DND-41 (cell line): ENCODE measurements at regions not wholly inside any gene's neighbourhood (a gene's known extent, or its start where the extent isn't known, plus 50 kb on each side); places are given as distances from the start of the nearest gene placed in this dataset.

Experiments used
- EZH2 ChIP-seq: IDR thresholded peaks from 3 replicates; pipeline ENCODE4 v1.6.1; 2012; ENCODE audit warnings: borderline replicate concordance, low read depth, mild to moderate bottlenecking, moderate library complexity, low read length, inconsistent platforms; ENCODE audit not compliant: severe bottlenecking
- TF ChIP-seq, protein P1 (sequence below): IDR thresholded peaks from 2 replicates; pipeline ENCODE4 v1.5.1; 2012; ENCODE audit warnings: borderline replicate concordance, low read length, moderate library complexity, mild to moderate bottlenecking; ENCODE audit not compliant: poor library complexity, severe bottlenecking; ENCODE audit errors: extremely low read depth

DNA sequence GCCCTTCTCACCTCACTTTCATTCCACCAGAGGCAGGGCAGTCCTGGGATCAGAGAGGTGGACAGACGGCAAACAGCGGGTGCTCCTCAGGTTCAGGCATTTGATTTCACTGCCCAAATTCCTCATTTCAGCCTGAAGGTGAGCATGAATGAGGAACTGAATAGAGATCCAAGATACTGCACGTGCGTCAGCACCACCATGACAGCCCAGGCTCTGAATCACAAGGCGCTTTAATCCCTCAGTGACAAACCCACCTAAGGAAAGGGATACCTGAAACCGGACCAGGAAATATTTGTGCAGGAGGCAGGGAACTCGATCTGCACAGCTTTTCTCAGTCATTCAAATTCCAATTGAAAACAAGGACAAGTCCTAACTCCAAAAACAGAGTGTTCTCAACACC lies 174.8 kb upstream of the HEY2 start:
- TF ChIP-seq, protein P1, sequence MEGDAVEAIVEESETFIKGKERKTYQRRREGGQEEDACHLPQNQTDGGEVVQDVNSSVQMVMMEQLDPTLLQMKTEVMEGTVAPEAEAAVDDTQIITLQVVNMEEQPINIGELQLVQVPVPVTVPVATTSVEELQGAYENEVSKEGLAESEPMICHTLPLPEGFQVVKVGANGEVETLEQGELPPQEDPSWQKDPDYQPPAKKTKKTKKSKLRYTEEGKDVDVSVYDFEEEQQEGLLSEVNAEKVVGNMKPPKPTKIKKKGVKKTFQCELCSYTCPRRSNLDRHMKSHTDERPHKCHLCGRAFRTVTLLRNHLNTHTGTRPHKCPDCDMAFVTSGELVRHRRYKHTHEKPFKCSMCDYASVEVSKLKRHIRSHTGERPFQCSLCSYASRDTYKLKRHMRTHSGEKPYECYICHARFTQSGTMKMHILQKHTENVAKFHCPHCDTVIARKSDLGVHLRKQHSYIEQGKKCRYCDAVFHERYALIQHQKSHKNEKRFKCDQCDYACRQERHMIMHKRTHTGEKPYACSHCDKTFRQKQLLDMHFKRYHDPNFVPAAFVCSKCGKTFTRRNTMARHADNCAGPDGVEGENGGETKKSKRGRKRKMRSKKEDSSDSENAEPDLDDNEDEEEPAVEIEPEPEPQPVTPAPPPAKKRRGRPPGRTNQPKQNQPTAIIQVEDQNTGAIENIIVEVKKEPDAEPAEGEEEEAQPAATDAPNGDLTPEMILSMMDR: no peak
- TF ChIP-seq EZH2: no peak
